BJ (cell line): ENCODE measurements at regions not wholly inside any gene's neighbourhood (a gene's known extent, or its start where the extent isn't known, plus 50 kb on each side); places are given as distances from the start of the nearest gene placed in this dataset.
A peak's percentile ranks its signal among the peaks of the same experiment; 100 is the strongest.

Experiments used
- CTCF ChIA-PET: fragments of 350-600 bp; formaldehyde crosslinking; extraction: SDS; loops from one replicate; lab custom pipeline; 2021; ENCODE audit warnings: antibody characterized with exemption, inconsistent platforms; lab: Yijun Ruan, JAX
- POLR2A ChIA-PET: fragments of 300-600 bp; sonication (Branson Sonifier 250); formaldehyde crosslinking; extraction: SDS; loops from one replicate; lab custom pipeline; 2021; ENCODE audit warnings: antibody characterized with exemption; lab: Charles Lee
- DNase-seq: peaks from one replicate; pipeline ENCODE4 v3.0.0-alpha.2; 2011; ENCODE audit warnings: low read depth
- H3K27me3 ChIP-seq: 2 replicates; pipeline ENCODE4 v1.6.0; 2011; ENCODE audit warnings: low read length; ENCODE audit not compliant: control insufficient read depth, insufficient read depth
- H3K36me3 ChIP-seq: 2 replicates; pipeline ENCODE4 v1.5.1; 2011; ENCODE audit warnings: low read length; ENCODE audit not compliant: control insufficient read depth, insufficient read depth
- H3K4me3 ChIP-seq: 2 replicates; pipeline ENCODE4 v1.5.1; 2011; ENCODE audit warnings: low read depth, mild to moderate bottlenecking, control low read depth, low read length
- TF ChIP-seq, protein P1 (sequence below): IDR thresholded peaks from 2 replicates; pipeline ENCODE4 v1.5.1; 2011; ENCODE audit warnings: low read depth, mild to moderate bottlenecking, control low read depth, inconsistent platforms, low read length, moderate library complexity; ENCODE audit not compliant: insufficient read depth

DNA sequence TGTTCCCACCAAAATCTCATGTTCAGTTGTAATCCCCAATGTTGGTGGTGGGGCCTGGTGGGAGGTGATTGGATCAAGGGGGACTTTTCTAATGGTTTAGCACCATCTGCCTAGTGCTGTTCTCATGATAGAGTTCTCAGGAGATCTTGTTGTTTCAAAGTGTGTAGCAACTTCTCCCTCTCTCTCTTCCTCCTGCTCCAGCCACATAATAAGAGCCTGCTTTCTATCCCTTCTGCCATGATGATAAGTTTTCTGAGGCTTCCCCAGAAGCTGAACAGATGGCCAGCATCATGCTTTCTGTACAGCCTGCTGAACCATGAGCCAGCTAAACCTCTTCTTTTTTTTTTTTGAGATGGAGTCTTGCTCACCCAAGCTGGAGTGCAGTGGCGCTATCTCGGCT, 910.6 kb downstream of the KCNMA1 start:
- H3K4me3 ChIP-seq: no peak overlapping the region
- H3K36me3 ChIP-seq: no peaks in the 10 kb centered on the region
- TF ChIP-seq, protein P1, sequence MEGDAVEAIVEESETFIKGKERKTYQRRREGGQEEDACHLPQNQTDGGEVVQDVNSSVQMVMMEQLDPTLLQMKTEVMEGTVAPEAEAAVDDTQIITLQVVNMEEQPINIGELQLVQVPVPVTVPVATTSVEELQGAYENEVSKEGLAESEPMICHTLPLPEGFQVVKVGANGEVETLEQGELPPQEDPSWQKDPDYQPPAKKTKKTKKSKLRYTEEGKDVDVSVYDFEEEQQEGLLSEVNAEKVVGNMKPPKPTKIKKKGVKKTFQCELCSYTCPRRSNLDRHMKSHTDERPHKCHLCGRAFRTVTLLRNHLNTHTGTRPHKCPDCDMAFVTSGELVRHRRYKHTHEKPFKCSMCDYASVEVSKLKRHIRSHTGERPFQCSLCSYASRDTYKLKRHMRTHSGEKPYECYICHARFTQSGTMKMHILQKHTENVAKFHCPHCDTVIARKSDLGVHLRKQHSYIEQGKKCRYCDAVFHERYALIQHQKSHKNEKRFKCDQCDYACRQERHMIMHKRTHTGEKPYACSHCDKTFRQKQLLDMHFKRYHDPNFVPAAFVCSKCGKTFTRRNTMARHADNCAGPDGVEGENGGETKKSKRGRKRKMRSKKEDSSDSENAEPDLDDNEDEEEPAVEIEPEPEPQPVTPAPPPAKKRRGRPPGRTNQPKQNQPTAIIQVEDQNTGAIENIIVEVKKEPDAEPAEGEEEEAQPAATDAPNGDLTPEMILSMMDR: no peak
- H3K27me3 ChIP-seq: no peaks in the 10 kb centered on the region; the same call in 1 of the 2 replicates
- ChIA-PET CTCF (no interaction called here), POLR2A (no interaction called here)
- no peak for DNase-seq

DNA sequence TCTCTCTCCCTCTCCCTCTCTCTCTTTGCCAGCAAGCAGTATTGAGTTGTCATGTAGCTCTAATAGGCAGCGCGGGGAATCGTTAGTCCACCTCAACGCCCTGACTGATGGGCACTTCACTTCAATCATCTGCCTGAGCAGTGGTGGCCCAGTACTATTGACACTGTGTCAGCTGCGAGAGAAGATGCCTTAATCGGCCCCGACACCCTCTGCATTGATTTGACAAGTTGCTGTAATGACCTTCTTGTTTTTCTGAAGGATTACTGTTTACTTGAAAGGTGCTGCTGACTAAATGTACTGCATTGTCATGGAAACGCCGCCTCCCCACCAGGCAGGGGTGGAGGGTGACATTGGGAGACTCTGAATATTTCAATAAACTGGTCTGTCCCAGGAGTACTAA, 913.8 kb downstream of the KCNMA1 start:
- DNase-seq: no peak
- Histone ChIP-seq H3K4me3 (no peak overlapping the region), H3K27me3 (no peaks in the 10 kb centered on the region; the same call in 1 of the 2 replicates), H3K36me3 (no peaks in the 10 kb centered on the region)
- TF ChIP-seq, protein P1: no peak
- ChIA-PET POLR2A (no interaction called here), CTCF (no interaction called here)

DNA sequence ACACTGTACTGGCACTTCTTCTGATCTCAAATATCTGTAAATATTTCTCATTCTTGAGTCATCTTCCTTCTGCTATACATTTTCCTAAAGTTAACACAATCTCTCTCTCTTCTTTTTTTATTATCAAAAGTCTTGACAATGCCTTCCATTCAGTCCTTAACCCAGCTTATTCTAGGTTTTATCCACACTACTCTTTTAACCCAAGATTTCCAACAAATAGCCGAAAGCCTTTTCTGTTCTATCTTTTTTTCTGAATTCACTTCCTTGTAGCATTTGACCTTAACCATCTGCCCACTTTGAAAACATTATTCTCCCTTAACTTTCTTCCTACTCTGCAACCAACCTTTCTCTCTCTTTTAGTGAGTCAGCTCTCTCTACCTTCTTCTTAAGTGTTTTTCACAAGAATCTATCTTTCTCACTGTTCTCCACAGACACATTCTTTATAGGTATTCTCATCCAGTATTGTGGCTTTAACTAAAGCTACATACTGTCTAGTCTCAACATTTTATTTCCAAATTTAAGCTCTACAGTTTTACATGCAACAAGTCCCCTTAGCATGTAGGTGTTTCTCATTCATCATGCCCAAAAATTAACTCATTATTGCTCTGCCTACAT, 915.6 kb downstream of the KCNMA1 start:
- DNase-seq: no peak
- Histone ChIP-seq H3K36me3 (no peaks in the 10 kb centered on the region), H3K4me3 (no peak overlapping the region), H3K27me3 (no peaks in the 10 kb centered on the region; the same call in 1 of the 2 replicates)
- TF ChIP-seq, protein P1: no peak
- CTCF ChIA-PET: interaction anchor here (1.0 kb wide), 1 partner anchor 23 kb away, joined by 3 read pairs; no protein-coding TSS in a partner anchor
- POLR2A ChIA-PET: no interaction called here

DNA sequence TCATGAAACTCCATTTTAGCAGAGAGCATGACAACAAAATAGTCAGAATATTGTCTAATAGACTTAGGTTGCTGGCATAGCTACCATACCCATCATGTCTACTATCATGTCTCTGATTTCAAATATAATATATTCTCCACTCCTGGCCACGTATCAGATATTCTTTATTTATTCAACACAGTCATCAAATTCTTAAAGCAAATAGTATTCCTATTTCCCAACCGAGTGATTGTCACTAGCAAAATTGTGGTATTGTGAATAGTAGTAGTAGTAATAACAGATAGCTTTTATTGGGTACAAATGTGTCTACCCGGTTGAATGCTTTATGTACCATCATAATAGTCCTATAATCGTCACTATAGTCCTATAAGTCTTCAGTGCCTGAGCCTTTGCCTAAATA, 918.6 kb downstream of the KCNMA1 start:
- H3K36me3 ChIP-seq: no peaks in the 10 kb centered on the region
- TF ChIP-seq, protein P1: no peak
- no peaks in the 10 kb centered on the region for H3K27me3 ChIP-seq
- H3K4me3 ChIP-seq: no peak overlapping the region
- POLR2A ChIA-PET: no interaction called here
- CTCF ChIA-PET: interaction anchor here (0.7 kb wide), 1 partner anchor 30 kb away, joined by 3 read pairs; no protein-coding TSS in a partner anchor
- DNase-seq: no peak

DNA sequence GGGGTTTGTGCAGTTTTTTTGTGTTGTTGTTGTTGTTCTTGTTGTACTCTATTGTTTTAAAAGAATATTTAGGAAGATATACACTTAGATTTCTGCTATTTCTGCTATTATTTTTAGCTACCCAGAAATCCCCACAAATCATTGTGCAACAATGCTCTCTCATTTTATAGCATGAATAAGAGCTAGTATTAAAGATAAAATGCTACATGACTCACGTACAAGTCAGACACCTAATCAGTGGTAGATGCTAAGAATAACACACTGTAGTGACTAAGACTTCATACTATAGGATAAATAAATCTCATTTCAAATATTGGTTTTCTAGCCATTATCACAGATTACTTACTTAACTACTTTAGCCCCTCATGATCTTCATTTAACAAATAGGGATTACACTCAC, 920.5 kb downstream of the KCNMA1 start:
- TF ChIP-seq, protein P1: no peak
- POLR2A ChIA-PET: no interaction called here
- CTCF ChIA-PET: no interaction called here
- DNase-seq: peak; percentile 27
- no peaks in the 10 kb centered on the region for H3K27me3 ChIP-seq
- no peaks in the 10 kb centered on the region for H3K36me3 ChIP-seq
- H3K4me3 ChIP-seq: no peak overlapping the region
